HCT116 (cell line): ENCODE measurements at regions not wholly inside any gene's neighbourhood (a gene's known extent, or its start where the extent isn't known, plus 50 kb on each side); places are given as distances from the start of the nearest gene placed in this dataset.

Experiments used
- ATAC-seq: fragments of 200-7000 bp; cut with Tn5 transposase; 2 replicates; pipeline ENCODE4 v1.9.1; 2020; ENCODE audit warnings: mild to moderate bottlenecking, moderate library complexity
- BruUV-seq: library from RNA; stranded (reverse); fragments of 400-500 nt; replicated peaks from 2 replicates; lab custom pipeline; 2021; lab: Mats Ljungman, UMichigan
- CTCF ChIA-PET: fragments of 300-600 bp; sonication (Branson Sonifier 250); formaldehyde crosslinking; loops from one replicate; lab custom pipeline; 2021; ENCODE audit warnings: antibody characterized with exemption; lab: Charles Lee
- POLR2A ChIA-PET: fragments of 300-600, 350-600 bp; sonication (Branson Sonifier 250); formaldehyde crosslinking; loops from one replicate; lab custom pipeline; 2021; ENCODE audit warnings: antibody characterized with exemption; lab: Charles Lee
- RAD21 ChIA-PET, 2 experiments: fragments of 300-600 bp; sonication (Branson Sonifier 250); formaldehyde crosslinking; loops; one replicate each; lab custom pipeline; 2023; ENCODE audit warnings: low total read pairs in 2 of 2; ENCODE audit not compliant: uncharacterized antibody in 2 of 2, unreplicated experiment in 2 of 2, low non-redundant PET in 1 of 2; lab: Charles Lee
- DNase-seq: peaks from one replicate; pipeline ENCODE4 v3.0.0-alpha.2; 2010; ENCODE audit warnings: low read depth, low spot score
- H2AFZ ChIP-seq: fragments of 200-600 bp; shearing (Covaris generic), sonication (generic); 2 replicates; pipeline ENCODE4 v1.6.1; 2017; ENCODE audit warnings: low read depth, mixed run types, mixed read lengths, antibody characterized with exemption, low read length; ENCODE audit not compliant: poor library complexity, severe bottlenecking
- H3K27ac ChIP-seq: 2 replicates; pipeline ENCODE4 v1.5.1; 2012; ENCODE audit warnings: low read depth, low read length
- H3K27me3 ChIP-seq: fragments of 200-600 bp; sonication (generic); 2 replicates; pipeline ENCODE4 v1.6.1; 2016; ENCODE audit warnings: mixed run types, low read length, mixed read lengths; ENCODE audit not compliant: insufficient read depth
- H3K36me3 ChIP-seq, 2 experiments: fragments of 200-500 bp in 1 of 2; fragments of 200-600 bp in 1 of 2; sonication (Bioruptor generic) in 1 of 2; sonication (generic) in 1 of 2; 2 replicates each; pipeline versions ENCODE4 v1.5.1 to v1.6.1; 2014 to 2016; ENCODE audit warnings: low read length in 2 of 2, inconsistent platforms in 1 of 2, mixed read lengths in 1 of 2, mixed run types in 1 of 2; ENCODE audit not compliant: insufficient read depth in 2 of 2, control insufficient read depth in 1 of 2
- H3K4me1 ChIP-seq, 2 experiments: fragments of 200-600 bp in 1 of 2; sonication (generic) in 1 of 2; 2 replicates each; pipeline versions ENCODE4 v1.5.1 to v1.6.1; 2012 to 2017; ENCODE audit warnings: low read length in 2 of 2, inconsistent platforms in 1 of 2, mild to moderate bottlenecking in 1 of 2, mixed read lengths in 1 of 2, mixed run types in 1 of 2, moderate library complexity in 1 of 2; ENCODE audit not compliant: insufficient read depth in 2 of 2, control insufficient read depth in 1 of 2
- H3K4me2 ChIP-seq: fragments of 200-600 bp; sonication (generic); 2 replicates; pipeline ENCODE4 v1.6.1; 2017; ENCODE audit warnings: mixed run types, low read length, mixed read lengths
- H3K4me3 ChIP-seq, 2 experiments: fragments of 200-600 bp in 1 of 2; sonication (generic) in 1 of 2; replicated peaks in 1 of 2; 2 replicates each; pipeline ENCODE4 v1.5.1; 2011 to 2016; ENCODE audit warnings: low read length in 2 of 2, control low read depth in 1 of 2, low read depth in 1 of 2, mild to moderate bottlenecking in 1 of 2, mixed read lengths in 1 of 2, mixed run types in 1 of 2
- H3K79me2 ChIP-seq: fragments of 200-600 bp; sonication (generic); 2 replicates; pipeline ENCODE4 v1.6.1; 2017; ENCODE audit warnings: mild to moderate bottlenecking, mixed run types, low read length, moderate library complexity, mixed read lengths; ENCODE audit not compliant: insufficient read depth
- H3K9ac ChIP-seq: fragments of 200-600 bp; sonication (generic); 2 replicates; pipeline ENCODE4 v1.6.1; 2016; ENCODE audit warnings: low read length, mixed read lengths
- H3K9me2 ChIP-seq: fragments of 200-600 bp; sonication (generic), shearing (Covaris generic); 2 replicates; pipeline ENCODE4 v1.6.1; 2017; ENCODE audit warnings: mixed run types, mild to moderate bottlenecking, moderate library complexity; ENCODE audit not compliant: insufficient read depth
- H3K9me3 ChIP-seq, 2 experiments: fragments of 200-500 bp in 1 of 2; fragments of 200-600 bp in 1 of 2; sonication (Bioruptor generic) in 1 of 2; sonication (generic) in 1 of 2; 2 replicates each; pipeline ENCODE4 v1.6.1; 2014 to 2017; ENCODE audit warnings: low read length in 2 of 2, mixed read lengths in 2 of 2, inconsistent platforms in 1 of 2, low read depth in 1 of 2, mild to moderate bottlenecking in 1 of 2, mixed run types in 1 of 2, moderate library complexity in 1 of 2; ENCODE audit not compliant: control insufficient read depth in 1 of 2, insufficient read depth in 1 of 2
- H4K20me1 ChIP-seq: fragments of 200-600 bp; sonication (generic), shearing (Covaris generic); 2 replicates; pipeline ENCODE4 v1.6.1; 2017; ENCODE audit warnings: mixed run types, mild to moderate bottlenecking, moderate library complexity; ENCODE audit not compliant: insufficient read depth
- CEBPB ChIP-seq: IDR thresholded peaks from 2 replicates; pipeline ENCODE4 v1.6.1; 2012; ENCODE audit warnings: low read depth
- ELF1 ChIP-seq: IDR thresholded peaks from 2 replicates; pipeline ENCODE4 v1.6.1; 2012; ENCODE audit warnings: low read depth, borderline replicate concordance
- EZH2 ChIP-seq: fragments of 200-600 bp; sonication (generic); IDR thresholded peaks from 2 replicates; pipeline ENCODE4 v1.6.1; 2017; ENCODE audit warnings: antibody characterized with exemption, mixed run types
- POLR2A ChIP-seq: IDR thresholded peaks from 2 replicates; pipeline ENCODE4 v1.7.0; 2011; ENCODE audit warnings: borderline replicate concordance; ENCODE audit not compliant: insufficient read depth, insufficient read length; ENCODE audit errors: extremely low read depth
- SIN3A ChIP-seq: IDR thresholded peaks from 2 replicates; pipeline ENCODE4 v1.6.1; 2012; ENCODE audit warnings: low read depth
- SRF ChIP-seq: IDR thresholded peaks from 2 replicates; pipeline ENCODE4 v1.6.1; 2012; ENCODE audit warnings: low read depth
- TCF7L2 ChIP-seq: IDR thresholded peaks from 2 replicates; pipeline ENCODE4 v1.7.0; 2011; ENCODE audit warnings: borderline replicate concordance, inconsistent platforms; ENCODE audit not compliant: insufficient read depth, insufficient read length; ENCODE audit errors: extremely low read depth
- ZFX ChIP-seq: fragments of 450-650 bp; IDR thresholded peaks from 2 replicates; pipeline ENCODE4 v1.6.1; 2017
- intact Hi-C: fragments of 100-400 bp; cut with micrococcal nuclease; formaldehyde crosslinking; loops from 2 replicates; pipeline ENCODE4 v1.10.0; 2022
- TF ChIP-seq, protein P1 (sequence below): IDR thresholded peaks from 2 replicates; pipeline ENCODE4 v1.6.1; 2012; ENCODE audit warnings: low read depth
- TF ChIP-seq, protein P2 (sequence below): IDR thresholded peaks from 2 replicates; pipeline ENCODE4 v1.6.1; 2012

DNA sequence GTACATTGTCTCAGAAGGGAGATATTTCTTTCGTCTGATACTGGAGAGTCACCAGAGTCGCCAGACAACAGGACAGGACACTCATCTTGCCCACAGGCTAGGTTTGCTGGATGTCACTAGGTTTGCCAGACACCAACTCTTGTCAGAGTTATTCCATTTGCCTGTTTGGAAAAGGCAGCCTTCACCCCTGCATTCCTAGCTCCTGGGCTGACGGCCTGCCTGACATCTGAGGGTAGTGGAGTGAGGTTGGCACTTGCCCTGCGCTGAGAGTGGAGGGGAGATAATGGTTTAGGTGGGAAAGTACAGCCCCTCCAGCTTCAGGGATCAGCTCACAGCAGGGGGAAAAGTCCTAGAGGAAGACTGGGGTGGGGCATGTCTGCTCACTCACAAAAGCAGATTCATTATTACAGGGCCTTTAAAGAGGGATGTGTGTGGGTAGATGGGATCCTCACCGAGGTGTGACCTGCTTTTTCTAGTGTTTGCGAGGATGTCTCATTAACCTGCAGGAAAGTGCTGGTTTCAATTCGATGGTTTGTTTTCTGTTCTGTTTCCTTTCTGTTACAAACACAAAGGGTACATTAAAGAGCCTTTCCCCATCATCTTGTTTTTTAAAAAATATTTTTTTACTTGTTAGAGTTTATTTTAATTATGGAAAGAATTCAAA lies 79.3 kb upstream of the TNS3 start:
- no peak overlapping the region for H3K27ac ChIP-seq
- ChIA-PET POLR2A (no interaction called here), RAD21 (no interaction called here), CTCF (no interaction called here)
- ATAC-seq (no peak), DNase-seq (no peak)
- no peaks in the 10 kb centered on the region for H3K4me1 ChIP-seq
- TF ChIP-seq, protein P1, sequence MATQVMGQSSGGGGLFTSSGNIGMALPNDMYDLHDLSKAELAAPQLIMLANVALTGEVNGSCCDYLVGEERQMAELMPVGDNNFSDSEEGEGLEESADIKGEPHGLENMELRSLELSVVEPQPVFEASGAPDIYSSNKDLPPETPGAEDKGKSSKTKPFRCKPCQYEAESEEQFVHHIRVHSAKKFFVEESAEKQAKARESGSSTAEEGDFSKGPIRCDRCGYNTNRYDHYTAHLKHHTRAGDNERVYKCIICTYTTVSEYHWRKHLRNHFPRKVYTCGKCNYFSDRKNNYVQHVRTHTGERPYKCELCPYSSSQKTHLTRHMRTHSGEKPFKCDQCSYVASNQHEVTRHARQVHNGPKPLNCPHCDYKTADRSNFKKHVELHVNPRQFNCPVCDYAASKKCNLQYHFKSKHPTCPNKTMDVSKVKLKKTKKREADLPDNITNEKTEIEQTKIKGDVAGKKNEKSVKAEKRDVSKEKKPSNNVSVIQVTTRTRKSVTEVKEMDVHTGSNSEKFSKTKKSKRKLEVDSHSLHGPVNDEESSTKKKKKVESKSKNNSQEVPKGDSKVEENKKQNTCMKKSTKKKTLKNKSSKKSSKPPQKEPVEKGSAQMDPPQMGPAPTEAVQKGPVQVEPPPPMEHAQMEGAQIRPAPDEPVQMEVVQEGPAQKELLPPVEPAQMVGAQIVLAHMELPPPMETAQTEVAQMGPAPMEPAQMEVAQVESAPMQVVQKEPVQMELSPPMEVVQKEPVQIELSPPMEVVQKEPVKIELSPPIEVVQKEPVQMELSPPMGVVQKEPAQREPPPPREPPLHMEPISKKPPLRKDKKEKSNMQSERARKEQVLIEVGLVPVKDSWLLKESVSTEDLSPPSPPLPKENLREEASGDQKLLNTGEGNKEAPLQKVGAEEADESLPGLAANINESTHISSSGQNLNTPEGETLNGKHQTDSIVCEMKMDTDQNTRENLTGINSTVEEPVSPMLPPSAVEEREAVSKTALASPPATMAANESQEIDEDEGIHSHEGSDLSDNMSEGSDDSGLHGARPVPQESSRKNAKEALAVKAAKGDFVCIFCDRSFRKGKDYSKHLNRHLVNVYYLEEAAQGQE = no peak
- no peaks in the 10 kb centered on the region for H3K79me2 ChIP-seq
- H3K9ac ChIP-seq = no peak overlapping the region
- H4K20me1 ChIP-seq = no peaks in the 10 kb centered on the region
- no peak overlapping the region for H2AFZ ChIP-seq
- no peak overlapping the region for H3K4me2 ChIP-seq
- intact Hi-C loops = no loop called here
- H3K4me3 ChIP-seq = no peak overlapping the region
- no peaks in the 10 kb centered on the region for H3K9me2 ChIP-seq
- no peaks in the 10 kb centered on the region for H3K9me3 ChIP-seq
- BruUV-seq = no TSS peak
- no peaks in the 10 kb centered on the region for H3K27me3 ChIP-seq
- H3K36me3 ChIP-seq = no peaks in the 10 kb centered on the region

DNA sequence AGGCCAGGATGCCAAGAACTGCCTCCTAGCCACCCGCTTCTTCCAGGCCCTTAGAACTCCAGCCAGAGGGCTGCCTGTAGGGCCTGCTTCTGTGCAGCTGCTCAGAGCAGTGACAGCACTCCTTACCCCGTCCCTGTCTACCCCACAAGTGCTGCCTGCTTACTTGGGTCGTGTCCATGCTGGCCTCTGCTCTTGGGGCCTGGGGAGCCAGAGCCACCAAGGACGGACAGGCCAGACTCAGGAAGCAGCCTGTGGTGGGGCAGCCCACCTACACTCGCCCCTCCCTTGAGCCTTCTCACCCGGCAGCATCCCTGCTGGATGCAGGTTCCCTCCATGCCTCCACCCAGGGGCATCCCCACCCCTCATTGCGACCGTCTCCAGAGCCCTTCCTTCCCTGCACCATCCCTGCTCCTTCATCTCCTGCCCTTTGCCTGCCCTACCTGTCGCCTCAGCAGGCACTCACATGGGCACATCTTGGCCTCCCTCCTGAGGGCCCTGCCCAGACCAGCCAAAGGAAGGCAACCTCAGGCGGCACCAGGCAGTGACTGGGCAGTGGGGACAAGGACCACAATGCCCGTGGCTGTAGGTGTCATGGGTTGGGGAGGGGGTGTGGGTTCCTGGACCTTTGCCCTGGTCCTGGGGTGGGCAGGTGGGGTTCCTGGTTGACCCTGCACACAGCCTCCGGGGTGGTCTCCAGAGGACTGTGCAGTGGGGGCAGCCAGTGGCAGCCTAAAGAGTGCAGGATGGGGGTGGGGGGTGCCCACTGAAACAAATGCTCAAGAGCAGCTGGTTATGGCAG lies 78.0 kb upstream of the TNS3 start:
- intact Hi-C loops = no loop called here
- CTCF ChIA-PET = no interaction called here
- BruUV-seq = no TSS peak
- TF ChIP-seq SIN3A = no peak
- no peak for TF ChIP-seq SRF
- TF ChIP-seq ELF1 = no peak
- no peak for TF ChIP-seq ZFX
- TF ChIP-seq POLR2A = no peak
- TF ChIP-seq, protein P2, sequence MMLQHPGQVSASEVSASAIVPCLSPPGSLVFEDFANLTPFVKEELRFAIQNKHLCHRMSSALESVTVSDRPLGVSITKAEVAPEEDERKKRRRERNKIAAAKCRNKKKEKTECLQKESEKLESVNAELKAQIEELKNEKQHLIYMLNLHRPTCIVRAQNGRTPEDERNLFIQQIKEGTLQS = no peak
- TF ChIP-seq, protein P1 = no peak
- TF ChIP-seq EZH2 = no peak
- TF ChIP-seq TCF7L2 = no peak
- no peak for TF ChIP-seq CEBPB

More for the DNA sequence above, 78.0 kb upstream of the TNS3 start:
- H3K9me3 ChIP-seq = no peaks in the 10 kb centered on the region
- no peak overlapping the region for H2AFZ ChIP-seq
- ChIA-PET RAD21 (no interaction called here), POLR2A (no interaction called here)
- no peak overlapping the region for H3K4me3 ChIP-seq
- H3K79me2 ChIP-seq = no peaks in the 10 kb centered on the region
- H3K4me1 ChIP-seq = no peaks in the 10 kb centered on the region
- H3K4me2 ChIP-seq = no peak overlapping the region
- no peaks in the 10 kb centered on the region for H3K36me3 ChIP-seq
- no peaks in the 10 kb centered on the region for H3K27me3 ChIP-seq
- H3K9ac ChIP-seq = no peak overlapping the region
- DNase-seq (no peak), ATAC-seq (no peak)
- no peak overlapping the region for H3K27ac ChIP-seq
- no peaks in the 10 kb centered on the region for H4K20me1 ChIP-seq
- no peaks in the 10 kb centered on the region for H3K9me2 ChIP-seq
